ENCODE measurements at regions not wholly inside any gene's neighbourhood (a gene's known extent, or its start where the extent isn't known, plus 50 kb on each side); places are given as distances from the start of the nearest gene placed in this dataset.

DNA sequence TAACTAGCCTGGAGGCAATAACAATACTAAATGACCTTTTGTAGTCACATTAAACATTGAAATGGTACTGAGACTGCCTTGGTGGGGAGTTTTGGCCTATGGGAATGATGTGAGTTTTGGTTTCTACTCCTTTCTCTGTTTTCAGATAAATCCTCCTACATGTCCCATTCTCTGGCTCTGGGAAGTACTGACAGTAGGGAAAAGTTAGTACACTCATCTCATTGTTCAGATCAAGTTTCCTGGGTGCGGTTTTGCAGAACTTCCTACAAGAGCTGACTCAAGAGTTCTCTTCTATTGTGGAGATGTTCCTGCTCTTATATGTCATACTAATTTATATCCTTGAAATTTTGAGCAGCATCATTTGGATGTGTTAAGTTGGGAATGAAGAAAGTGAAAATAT, 74.2 kb upstream of the MACF1 start:
- TF ChIP-seq CTCF (IDR thresholded peaks at IDR 0.05) = no peak
- no peak for TF ChIP-seq POLR2A (IDR thresholded peaks at IDR 0.05)
